SK-N-SH (cell line): ENCODE measurements at regions not wholly inside any gene's neighbourhood (a gene's known extent, or its start where the extent isn't known, plus 50 kb on each side); places are given as distances from the start of the nearest gene placed in this dataset.

Source experiments
- CTCF ChIA-PET: fragments of 300-600, 350-600 bp; formaldehyde crosslinking; extraction: SDS; loops from one replicate; lab custom pipeline; 2021; lab: Yijun Ruan, JAX
- POLR2A ChIA-PET: fragments of 350-600 bp; sonication (Branson Sonifier 250); formaldehyde crosslinking; extraction: SDS; loops from one replicate; lab custom pipeline; 2020; ENCODE audit warnings: antibody characterized with exemption, inconsistent platforms; lab: Yijun Ruan, JAX
- DNase-seq: peaks from one replicate; pipeline ENCODE4 v3.0.0; 2012
- H2AFZ ChIP-seq: fragments of 200-600 bp; sonication (generic); 2 replicates; pipeline ENCODE4 v1.8.1; 2016; ENCODE audit warnings: antibody characterized with exemption, mild to moderate bottlenecking, low read depth
- H3F3A ChIP-seq: fragments of 200-600 bp; sonication (generic); replicated peaks from 2 replicates; pipeline ENCODE3; 2016; ENCODE audit warnings: antibody characterized with exemption, mild to moderate bottlenecking; ENCODE audit not compliant: insufficient read depth
- H3K27ac ChIP-seq, 2 experiments: fragments of 200-500 bp in 1 of 2; fragments of 200-600 bp in 1 of 2; sonication (Bioruptor generic) in 1 of 2; sonication (generic), shearing (Covaris generic) in 1 of 2; 2 replicates each; pipeline versions ENCODE4 v1.5.1 to v1.6.1; 2014 to 2016; ENCODE audit warnings: low read depth in 2 of 2, inconsistent platforms in 1 of 2, low read length in 1 of 2, mild to moderate bottlenecking in 1 of 2, mixed read lengths in 1 of 2
- H3K27me3 ChIP-seq: fragments of 200-600 bp; sonication (generic), shearing (Covaris generic); 2 replicates; pipeline ENCODE4 v1.6.1; 2016; ENCODE audit warnings: mixed run types; ENCODE audit not compliant: insufficient read depth
- H3K36me3 ChIP-seq, 2 experiments: fragments of 200-500 bp in 1 of 2; fragments of 200-600 bp in 1 of 2; sonication (Bioruptor generic) in 1 of 2; sonication (generic) in 1 of 2; replicated peaks in 1 of 2; 2 replicates each; pipeline versions ENCODE3 to v1.5.1; 2014 to 2016; ENCODE audit warnings: low read length in 1 of 2, mild to moderate bottlenecking in 1 of 2; ENCODE audit not compliant: insufficient read depth in 2 of 2, control insufficient read depth in 1 of 2
- H3K4me1 ChIP-seq, 2 experiments: fragments of 200-500 bp in 1 of 2; fragments of 200-600 bp in 1 of 2; sonication (Bioruptor generic) in 1 of 2; sonication (generic), shearing (Covaris generic) in 1 of 2; 2 replicates each; pipeline versions ENCODE4 v1.5.1 to v1.6.1; 2014 to 2016; ENCODE audit warnings: low read depth in 1 of 2, low read length in 1 of 2, mixed run types in 1 of 2; ENCODE audit not compliant: insufficient read depth in 2 of 2, control insufficient read depth in 1 of 2
- H3K4me2 ChIP-seq: fragments of 200-600 bp; sonication (generic), shearing (Covaris generic); 2 replicates; pipeline ENCODE4 v1.6.1; 2017; ENCODE audit warnings: mixed run types
- H3K4me3 ChIP-seq, 2 experiments: fragments of 200-500 bp in 1 of 2; fragments of 200-600 bp in 1 of 2; sonication (Bioruptor generic) in 1 of 2; sonication (generic), shearing (Covaris generic) in 1 of 2; 2 replicates each; pipeline versions ENCODE4 v1.5.1 to v1.8.1; 2014 to 2016; ENCODE audit warnings: low read depth in 2 of 2, inconsistent platforms in 1 of 2, low read length in 1 of 2, mild to moderate bottlenecking in 1 of 2, mixed read lengths in 1 of 2, moderate library complexity in 1 of 2
- H3K79me2 ChIP-seq: fragments of 200-600 bp; sonication (generic); 2 replicates; pipeline ENCODE4 v1.8.1; 2017; ENCODE audit warnings: mild to moderate bottlenecking; ENCODE audit not compliant: insufficient read depth
- H3K9ac ChIP-seq: fragments of 200-600 bp; sonication (generic); 2 replicates; pipeline ENCODE4 v1.6.1; 2017; ENCODE audit warnings: mixed run types
- H3K9me2 ChIP-seq: fragments of 200-600 bp; sonication (generic); 2 replicates; pipeline ENCODE4 v1.6.1; 2017; ENCODE audit warnings: mixed run types
- H3K9me3 ChIP-seq: fragments of 200-600 bp; sonication (generic); 2 replicates; pipeline ENCODE4 v1.6.1; 2017; ENCODE audit warnings: mixed run types, mild to moderate bottlenecking, moderate library complexity
- H4K20me1 ChIP-seq: fragments of 200-600 bp; sonication (generic); 2 replicates; pipeline ENCODE4 v1.6.1; 2017; ENCODE audit warnings: mild to moderate bottlenecking, mixed run types; ENCODE audit not compliant: insufficient read depth
- MEF2A ChIP-seq: IDR thresholded peaks from 2 replicates; pipeline ENCODE4 v1.4.0; 2012; ENCODE audit warnings: low read depth, borderline replicate concordance
- MXI1 ChIP-seq: IDR thresholded peaks from 2 replicates; pipeline ENCODE4 v1.6.1; 2012; ENCODE audit warnings: mild to moderate bottlenecking, low read depth, low read length, improper control_type of control experiment
- NFIC ChIP-seq: IDR thresholded peaks from 2 replicates; pipeline ENCODE4 v1.4.0; 2012; ENCODE audit warnings: borderline replicate concordance
- POLR2AphosphoS5 ChIP-seq: IDR thresholded peaks from 2 replicates; pipeline ENCODE4 v1.6.1; 2012; ENCODE audit warnings: low read depth, low read length
- RFX5 ChIP-seq: IDR thresholded peaks from 2 replicates; pipeline ENCODE4 v1.6.1; 2012; ENCODE audit warnings: mild to moderate bottlenecking, improper control_type of control experiment, low read length
- RXRA ChIP-seq: IDR thresholded peaks from 2 replicates; pipeline ENCODE4 v1.4.0; 2012; ENCODE audit warnings: low read depth, mild to moderate bottlenecking, borderline replicate concordance
- SMC3 ChIP-seq: IDR thresholded peaks from 2 replicates; pipeline ENCODE4 v1.6.1; 2012; ENCODE audit warnings: low read depth, low read length, improper control_type of control experiment
- TAF1 ChIP-seq: IDR thresholded peaks from 2 replicates; pipeline ENCODE4 v1.6.1; 2012; ENCODE audit warnings: low read depth, mild to moderate bottlenecking, low read length, moderate library complexity, borderline replicate concordance
- TCF12 ChIP-seq: IDR thresholded peaks from 2 replicates; pipeline ENCODE4 v1.4.0; 2012
- YY1 ChIP-seq: IDR thresholded peaks from 2 replicates; pipeline ENCODE4 v1.4.0; 2012; ENCODE audit warnings: low read depth, mild to moderate bottlenecking
- WGBS: methylation state at CpG from one replicate; pipeline ENCODE4 v1.1.6; 2017; ENCODE audit warnings: low lambda C conversion rate; 5-methylcytosine and 5-hydroxymethylcytosine counted together
- TF ChIP-seq, protein P1 (sequence below): IDR thresholded peaks from 2 replicates; pipeline ENCODE4 v1.6.1; 2012; ENCODE audit warnings: mild to moderate bottlenecking, low read depth, low read length, moderate library complexity
- TF ChIP-seq, protein P2 (sequence below): IDR thresholded peaks from 2 replicates; pipeline ENCODE4 v1.4.0; 2012; ENCODE audit warnings: low read depth
- TF ChIP-seq, protein P3 (sequence below): fragments of 150-350 bp; IDR thresholded peaks from 2 replicates; pipeline ENCODE4 v1.6.1; 2016; ENCODE audit warnings: mild to moderate bottlenecking, low read depth, low read length
- TF ChIP-seq, protein P4 (sequence below): fragments of 150-350 bp; IDR thresholded peaks from 2 replicates; pipeline ENCODE4 v1.6.1; 2017; ENCODE audit warnings: antibody characterized with exemption, low read length, low read depth, borderline replicate concordance
- TF ChIP-seq, protein P5 (sequence below): IDR thresholded peaks from 2 replicates; pipeline ENCODE4 v1.4.0; 2012; ENCODE audit warnings: low read depth, borderline replicate concordance
- TF ChIP-seq, protein P6 (sequence below): IDR thresholded peaks from 2 replicates; pipeline ENCODE4 v1.4.0; 2012; ENCODE audit warnings: low read depth, borderline replicate concordance

DNA sequence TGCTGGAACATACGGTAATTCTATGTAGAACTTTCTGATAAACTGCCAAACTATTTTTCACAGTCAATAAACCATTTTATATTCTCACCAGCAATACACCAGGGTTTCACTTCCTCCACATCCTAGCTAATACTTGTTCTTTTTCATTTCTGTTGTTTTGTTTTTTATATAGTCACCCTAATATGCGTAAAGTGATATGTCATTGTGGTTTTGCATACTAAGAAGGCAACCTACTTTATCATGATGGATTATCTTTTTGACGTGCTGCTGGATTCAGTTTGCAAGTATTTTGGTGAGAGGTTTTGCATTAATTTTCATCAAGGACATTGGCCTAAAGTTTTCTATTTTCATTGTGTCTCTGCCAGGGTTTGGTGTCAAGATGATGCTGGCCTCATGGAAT is 1384.1 kb downstream of the UQCRFS1 start:
- no peaks in the 10 kb centered on the region for H3F3A ChIP-seq
- WGBS: 57% methylated on average over 3 of the region's 3 CpGs
- H3K4me3 ChIP-seq: no peak overlapping the region
- H3K9me3 ChIP-seq: no peaks in the 10 kb centered on the region
- CTCF ChIA-PET: no interaction called here
- no peak overlapping the region for H3K9ac ChIP-seq
- H2AFZ ChIP-seq: no peak overlapping the region
- TF ChIP-seq MEF2A (no peak), NFIC (no peak), RXRA (no peak), YY1 (no peak), TCF12 (no peak), TAF1 (no peak), RFX5 (no peak), POLR2AphosphoS5 (no peak), SMC3 (no peak), MXI1 (no peak)
- TF ChIP-seq, protein P1, sequence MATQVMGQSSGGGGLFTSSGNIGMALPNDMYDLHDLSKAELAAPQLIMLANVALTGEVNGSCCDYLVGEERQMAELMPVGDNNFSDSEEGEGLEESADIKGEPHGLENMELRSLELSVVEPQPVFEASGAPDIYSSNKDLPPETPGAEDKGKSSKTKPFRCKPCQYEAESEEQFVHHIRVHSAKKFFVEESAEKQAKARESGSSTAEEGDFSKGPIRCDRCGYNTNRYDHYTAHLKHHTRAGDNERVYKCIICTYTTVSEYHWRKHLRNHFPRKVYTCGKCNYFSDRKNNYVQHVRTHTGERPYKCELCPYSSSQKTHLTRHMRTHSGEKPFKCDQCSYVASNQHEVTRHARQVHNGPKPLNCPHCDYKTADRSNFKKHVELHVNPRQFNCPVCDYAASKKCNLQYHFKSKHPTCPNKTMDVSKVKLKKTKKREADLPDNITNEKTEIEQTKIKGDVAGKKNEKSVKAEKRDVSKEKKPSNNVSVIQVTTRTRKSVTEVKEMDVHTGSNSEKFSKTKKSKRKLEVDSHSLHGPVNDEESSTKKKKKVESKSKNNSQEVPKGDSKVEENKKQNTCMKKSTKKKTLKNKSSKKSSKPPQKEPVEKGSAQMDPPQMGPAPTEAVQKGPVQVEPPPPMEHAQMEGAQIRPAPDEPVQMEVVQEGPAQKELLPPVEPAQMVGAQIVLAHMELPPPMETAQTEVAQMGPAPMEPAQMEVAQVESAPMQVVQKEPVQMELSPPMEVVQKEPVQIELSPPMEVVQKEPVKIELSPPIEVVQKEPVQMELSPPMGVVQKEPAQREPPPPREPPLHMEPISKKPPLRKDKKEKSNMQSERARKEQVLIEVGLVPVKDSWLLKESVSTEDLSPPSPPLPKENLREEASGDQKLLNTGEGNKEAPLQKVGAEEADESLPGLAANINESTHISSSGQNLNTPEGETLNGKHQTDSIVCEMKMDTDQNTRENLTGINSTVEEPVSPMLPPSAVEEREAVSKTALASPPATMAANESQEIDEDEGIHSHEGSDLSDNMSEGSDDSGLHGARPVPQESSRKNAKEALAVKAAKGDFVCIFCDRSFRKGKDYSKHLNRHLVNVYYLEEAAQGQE: no peak
- TF ChIP-seq, protein P2, sequence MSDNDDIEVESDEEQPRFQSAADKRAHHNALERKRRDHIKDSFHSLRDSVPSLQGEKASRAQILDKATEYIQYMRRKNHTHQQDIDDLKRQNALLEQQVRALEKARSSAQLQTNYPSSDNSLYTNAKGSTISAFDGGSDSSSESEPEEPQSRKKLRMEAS: no peak
- TF ChIP-seq, protein P3, sequence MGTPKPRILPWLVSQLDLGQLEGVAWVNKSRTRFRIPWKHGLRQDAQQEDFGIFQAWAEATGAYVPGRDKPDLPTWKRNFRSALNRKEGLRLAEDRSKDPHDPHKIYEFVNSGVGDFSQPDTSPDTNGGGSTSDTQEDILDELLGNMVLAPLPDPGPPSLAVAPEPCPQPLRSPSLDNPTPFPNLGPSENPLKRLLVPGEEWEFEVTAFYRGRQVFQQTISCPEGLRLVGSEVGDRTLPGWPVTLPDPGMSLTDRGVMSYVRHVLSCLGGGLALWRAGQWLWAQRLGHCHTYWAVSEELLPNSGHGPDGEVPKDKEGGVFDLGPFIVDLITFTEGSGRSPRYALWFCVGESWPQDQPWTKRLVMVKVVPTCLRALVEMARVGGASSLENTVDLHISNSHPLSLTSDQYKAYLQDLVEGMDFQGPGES: no peak
- TF ChIP-seq, protein P4, sequence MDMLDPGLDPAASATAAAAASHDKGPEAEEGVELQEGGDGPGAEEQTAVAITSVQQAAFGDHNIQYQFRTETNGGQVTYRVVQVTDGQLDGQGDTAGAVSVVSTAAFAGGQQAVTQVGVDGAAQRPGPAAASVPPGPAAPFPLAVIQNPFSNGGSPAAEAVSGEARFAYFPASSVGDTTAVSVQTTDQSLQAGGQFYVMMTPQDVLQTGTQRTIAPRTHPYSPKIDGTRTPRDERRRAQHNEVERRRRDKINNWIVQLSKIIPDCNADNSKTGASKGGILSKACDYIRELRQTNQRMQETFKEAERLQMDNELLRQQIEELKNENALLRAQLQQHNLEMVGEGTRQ: no peak
- TF ChIP-seq, protein P5, sequence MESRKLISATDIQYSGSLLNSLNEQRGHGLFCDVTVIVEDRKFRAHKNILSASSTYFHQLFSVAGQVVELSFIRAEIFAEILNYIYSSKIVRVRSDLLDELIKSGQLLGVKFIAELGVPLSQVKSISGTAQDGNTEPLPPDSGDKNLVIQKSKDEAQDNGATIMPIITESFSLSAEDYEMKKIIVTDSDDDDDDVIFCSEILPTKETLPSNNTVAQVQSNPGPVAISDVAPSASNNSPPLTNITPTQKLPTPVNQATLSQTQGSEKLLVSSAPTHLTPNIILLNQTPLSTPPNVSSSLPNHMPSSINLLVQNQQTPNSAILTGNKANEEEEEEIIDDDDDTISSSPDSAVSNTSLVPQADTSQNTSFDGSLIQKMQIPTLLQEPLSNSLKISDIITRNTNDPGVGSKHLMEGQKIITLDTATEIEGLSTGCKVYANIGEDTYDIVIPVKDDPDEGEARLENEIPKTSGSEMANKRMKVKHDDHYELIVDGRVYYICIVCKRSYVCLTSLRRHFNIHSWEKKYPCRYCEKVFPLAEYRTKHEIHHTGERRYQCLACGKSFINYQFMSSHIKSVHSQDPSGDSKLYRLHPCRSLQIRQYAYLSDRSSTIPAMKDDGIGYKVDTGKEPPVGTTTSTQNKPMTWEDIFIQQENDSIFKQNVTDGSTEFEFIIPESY: no peak
- TF ChIP-seq, protein P6, sequence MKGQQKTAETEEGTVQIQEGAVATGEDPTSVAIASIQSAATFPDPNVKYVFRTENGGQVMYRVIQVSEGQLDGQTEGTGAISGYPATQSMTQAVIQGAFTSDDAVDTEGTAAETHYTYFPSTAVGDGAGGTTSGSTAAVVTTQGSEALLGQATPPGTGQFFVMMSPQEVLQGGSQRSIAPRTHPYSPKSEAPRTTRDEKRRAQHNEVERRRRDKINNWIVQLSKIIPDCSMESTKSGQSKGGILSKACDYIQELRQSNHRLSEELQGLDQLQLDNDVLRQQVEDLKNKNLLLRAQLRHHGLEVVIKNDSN: no peak
- H3K36me3 ChIP-seq: no peaks in the 10 kb centered on the region
- no peaks in the 10 kb centered on the region for H3K9me2 ChIP-seq
- no peaks in the 10 kb centered on the region for H3K27me3 ChIP-seq
- no peaks in the 10 kb centered on the region for H3K79me2 ChIP-seq
- H3K27ac ChIP-seq: no peak overlapping the region
- POLR2A ChIA-PET: no interaction called here
- H3K4me2 ChIP-seq: no peak overlapping the region
- no peaks in the 10 kb centered on the region for H4K20me1 ChIP-seq
- H3K4me1 ChIP-seq: no peaks in the 10 kb centered on the region
- no peak for DNase-seq
